Epithelial cell of proximal tubule (primary cell): ENCODE measurements at regions not wholly inside any gene's neighbourhood (a gene's known extent, or its start where the extent isn't known, plus 50 kb on each side); places are given as distances from the start of the nearest gene placed in this dataset.

Experiments used
- DNase-seq: peaks from one replicate; pipeline ENCODE4 v3.0.0-alpha.2; 2011; ENCODE audit warnings: low read depth
- H3K4me3 ChIP-seq: 2 replicates; pipeline ENCODE4 v1.5.1; 2011; ENCODE audit warnings: low read depth, mild to moderate bottlenecking, low read length
- TF ChIP-seq, protein P1 (sequence below): conservative IDR thresholded peaks from 2 replicates; pipeline ENCODE4 v1.5.1; 2012; ENCODE audit warnings: low read depth, mild to moderate bottlenecking, low read length

GRCh38 chr1:218679988-218680748, 335.0 kb downstream of the TGFB2 start:
- DNase-seq, result no peak
- no peak overlapping the region for H3K4me3 ChIP-seq
- TF ChIP-seq, protein P1, sequence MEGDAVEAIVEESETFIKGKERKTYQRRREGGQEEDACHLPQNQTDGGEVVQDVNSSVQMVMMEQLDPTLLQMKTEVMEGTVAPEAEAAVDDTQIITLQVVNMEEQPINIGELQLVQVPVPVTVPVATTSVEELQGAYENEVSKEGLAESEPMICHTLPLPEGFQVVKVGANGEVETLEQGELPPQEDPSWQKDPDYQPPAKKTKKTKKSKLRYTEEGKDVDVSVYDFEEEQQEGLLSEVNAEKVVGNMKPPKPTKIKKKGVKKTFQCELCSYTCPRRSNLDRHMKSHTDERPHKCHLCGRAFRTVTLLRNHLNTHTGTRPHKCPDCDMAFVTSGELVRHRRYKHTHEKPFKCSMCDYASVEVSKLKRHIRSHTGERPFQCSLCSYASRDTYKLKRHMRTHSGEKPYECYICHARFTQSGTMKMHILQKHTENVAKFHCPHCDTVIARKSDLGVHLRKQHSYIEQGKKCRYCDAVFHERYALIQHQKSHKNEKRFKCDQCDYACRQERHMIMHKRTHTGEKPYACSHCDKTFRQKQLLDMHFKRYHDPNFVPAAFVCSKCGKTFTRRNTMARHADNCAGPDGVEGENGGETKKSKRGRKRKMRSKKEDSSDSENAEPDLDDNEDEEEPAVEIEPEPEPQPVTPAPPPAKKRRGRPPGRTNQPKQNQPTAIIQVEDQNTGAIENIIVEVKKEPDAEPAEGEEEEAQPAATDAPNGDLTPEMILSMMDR, result no peak

DNA sequence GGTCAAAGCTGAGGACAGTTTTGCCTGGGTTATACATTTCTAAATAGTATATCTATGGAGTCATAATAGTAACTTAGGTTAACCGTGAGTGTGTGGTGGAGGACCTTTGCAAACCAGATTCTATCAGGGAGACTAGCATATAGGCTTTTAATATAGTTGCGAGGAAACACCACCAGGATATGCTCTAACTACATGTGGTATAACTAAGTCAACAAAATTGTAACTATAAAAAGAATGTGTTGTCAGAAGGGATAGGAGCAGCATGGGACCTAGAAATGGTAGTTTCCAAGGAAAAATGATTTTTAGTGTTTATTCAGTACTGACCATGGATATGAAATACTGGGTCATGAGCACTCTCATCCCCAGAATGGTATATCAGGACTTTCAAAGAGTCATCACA, 338.1 kb downstream of the TGFB2 start:
- DNase-seq, result no peak

DNA sequence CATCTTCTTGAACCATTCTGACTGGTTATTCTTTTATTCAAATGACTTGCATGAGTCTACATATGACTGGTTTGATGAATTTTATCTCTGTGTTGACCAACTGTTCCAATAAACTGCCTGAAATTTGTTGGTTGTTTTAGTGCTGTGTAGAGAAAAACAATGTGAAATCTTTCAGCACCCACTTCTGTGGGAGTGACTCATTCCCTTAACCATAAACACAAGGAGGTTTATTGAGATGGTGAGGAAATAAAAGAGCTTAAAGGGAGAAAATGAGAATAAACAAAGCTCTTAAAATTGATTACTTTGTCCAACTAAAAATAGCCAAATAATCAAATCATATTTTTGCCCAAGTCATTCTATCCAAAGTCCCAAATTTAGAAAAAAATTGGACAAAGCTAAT, 341.1 kb downstream of the TGFB2 start:
- DNase-seq, result no peak
- H3K4me3 ChIP-seq, result no peak overlapping the region
- TF ChIP-seq, protein P1, result no peak

More for the DNA sequence above, 338.1 kb downstream of the TGFB2 start:
- TF ChIP-seq, protein P1, result no peak
- no peak overlapping the region for H3K4me3 ChIP-seq

- no peak for DNase-seq
- TF ChIP-seq, protein P1, result no peak
- H3K4me3 ChIP-seq, result no peak overlapping the region
Measured at GRCh38 chr1:218686761-218687160, 341.6 kb downstream of the TGFB2 start.

- TF ChIP-seq, protein P1, result no peak
- no peak overlapping the region for H3K4me3 ChIP-seq
- no peak for DNase-seq
Measured at GRCh38 chr1:218692808-218693207, 347.7 kb downstream of the TGFB2 start.

GRCh38 chr1:218693599-218693998, 348.5 kb downstream of the TGFB2 start:
- H3K4me3 ChIP-seq, result no peak overlapping the region
- no peak for DNase-seq
- TF ChIP-seq, protein P1, result no peak

DNA sequence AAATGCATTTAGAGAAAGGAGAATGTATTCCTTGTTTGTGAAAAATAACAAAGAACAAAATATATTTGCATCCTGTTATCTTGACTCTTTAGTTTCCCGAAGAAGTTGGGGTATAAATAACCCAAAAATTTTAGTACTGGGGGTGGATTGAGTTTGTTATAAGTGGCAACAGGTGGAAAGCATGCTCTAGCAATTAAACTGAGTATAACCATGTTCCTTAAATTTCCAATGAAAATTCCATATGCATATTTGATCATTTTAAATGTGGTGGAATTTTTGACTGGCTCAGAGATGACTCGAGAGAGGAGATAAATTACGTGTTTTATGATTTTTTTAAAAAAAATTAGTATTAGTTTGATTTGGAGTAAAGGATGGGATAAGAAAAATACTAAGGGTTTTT, 348.9 kb downstream of the TGFB2 start:
- TF ChIP-seq, protein P1, result no peak
- DNase-seq, result no peak
- H3K4me3 ChIP-seq, result no peak overlapping the region
